GM21515 (cell line): ENCODE measurements at regions not wholly inside any gene's neighbourhood (a gene's known extent, or its start where the extent isn't known, plus 50 kb on each side); places are given as distances from the start of the nearest gene placed in this dataset.
"Not testable (repeated sequence)": the region's sequence is repeated elsewhere in the genome, so short reads cannot be mapped to it uniquely, and the experiment has no call there.

Experiments
- ATAC-seq: cut with Tn5 transposase; IDR thresholded peaks from one replicate; pipeline ENCODE4 v1.9.1; 2021; ENCODE audit not compliant: unreplicated experiment

- no peak for ATAC-seq
Measured at GRCh38 chr13:87166348-87166747, 504.8 kb upstream of the SLITRK5 start.

DNA sequence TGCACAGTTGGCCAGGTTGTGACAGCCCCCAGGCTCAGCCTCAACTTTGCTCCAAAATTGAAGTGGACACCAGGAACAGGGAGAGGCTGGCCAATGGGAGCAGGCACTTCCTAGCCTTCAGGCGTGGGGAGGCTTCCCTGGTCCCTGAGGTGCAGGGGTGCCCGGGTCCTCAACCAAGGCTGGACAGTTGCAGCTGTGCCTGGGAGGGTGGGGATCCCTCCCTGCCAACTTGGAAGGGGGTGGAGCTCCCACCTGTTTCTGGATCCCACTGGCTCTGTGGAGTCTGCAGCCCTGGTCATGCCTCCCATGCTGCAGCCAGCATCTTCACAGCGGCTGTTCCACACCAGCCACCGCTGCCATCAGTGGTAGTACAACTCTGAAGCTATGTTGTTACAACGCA lies 502.8 kb upstream of the SLITRK5 start:
- ATAC-seq = no peak

GRCh38 chr13:87169337-87169736 lies 501.8 kb upstream of the SLITRK5 start:
- no peak for ATAC-seq

DNA sequence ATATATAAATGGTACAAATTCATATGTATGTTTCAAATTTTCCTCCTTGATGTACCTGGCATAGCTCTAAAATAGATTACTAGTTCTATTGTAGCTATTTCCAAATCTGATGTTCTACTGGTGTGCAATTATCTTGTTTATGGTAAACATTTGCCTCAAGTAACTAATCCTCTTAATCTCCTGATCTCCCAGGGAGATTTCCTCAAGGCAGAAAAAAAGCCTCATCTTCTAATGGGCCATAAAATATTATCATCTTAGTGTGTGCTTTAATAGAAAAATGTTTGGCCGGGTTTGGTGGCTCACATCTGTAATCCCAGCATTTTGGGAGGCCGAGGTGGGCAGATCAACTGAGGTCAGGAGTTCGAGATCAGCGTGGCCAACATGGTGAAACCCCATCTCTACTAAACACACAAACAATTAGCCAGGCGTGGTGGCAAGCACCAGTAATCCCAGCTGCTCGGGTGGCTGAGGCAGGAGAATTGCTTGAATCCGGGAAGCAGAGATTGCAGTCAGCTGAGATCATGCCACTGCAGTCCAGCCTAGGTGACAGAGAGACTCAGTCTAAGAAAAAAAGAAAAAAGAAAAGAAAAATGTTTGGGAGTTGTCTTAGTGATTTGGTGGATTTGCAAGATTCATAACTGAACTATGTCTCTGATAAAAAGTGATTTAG lies 498.9 kb upstream of the SLITRK5 start:
- ATAC-seq = no peak

GRCh38 chr13:87185138-87185537 lies 486.0 kb upstream of the SLITRK5 start:
- not testable (repeated sequence) for ATAC-seq

- not testable (repeated sequence) for ATAC-seq
Measured at GRCh38 chr13:87186647-87187046, 484.5 kb upstream of the SLITRK5 start.

- ATAC-seq = not testable (repeated sequence)
Measured at GRCh38 chr13:87191485-87191884, 479.7 kb upstream of the SLITRK5 start.

DNA sequence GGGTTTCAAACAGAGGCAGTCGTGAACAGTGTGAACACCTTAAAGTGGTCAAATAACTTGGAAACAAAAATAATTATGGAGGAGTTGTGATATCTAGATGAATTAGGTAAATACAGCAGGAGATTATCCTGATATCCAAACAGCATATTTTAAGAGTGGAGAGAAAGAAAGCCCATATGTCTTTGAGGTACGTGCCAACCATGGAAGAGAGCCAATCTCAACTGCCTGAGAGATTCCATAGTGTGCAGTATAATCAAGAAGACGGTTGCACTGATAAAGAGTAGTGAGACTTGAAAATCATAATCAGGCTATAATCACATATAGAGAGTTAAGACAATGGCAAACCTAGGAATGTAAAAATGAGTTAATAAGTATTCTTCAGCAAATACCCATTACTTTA lies 472.8 kb upstream of the SLITRK5 start:
- no peak for ATAC-seq

DNA sequence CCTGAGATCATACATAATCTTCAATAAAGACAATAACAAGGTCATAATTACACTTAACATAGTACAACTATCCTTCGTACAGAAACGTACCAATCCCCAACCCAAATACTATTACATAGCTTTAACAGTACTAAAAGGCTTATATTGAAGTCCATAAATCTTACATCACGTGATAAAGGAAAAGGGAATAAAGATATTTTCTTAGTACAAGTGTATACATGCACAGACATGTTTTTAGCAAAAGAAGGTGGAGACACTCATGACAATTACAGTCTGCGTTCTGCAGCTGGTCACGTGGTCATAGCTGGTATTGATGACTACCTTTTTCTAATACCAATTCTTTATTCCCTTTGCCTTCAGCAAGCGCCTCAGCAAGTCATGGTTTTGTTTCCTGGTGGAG lies 464.5 kb upstream of the SLITRK5 start:
- ATAC-seq = no peak

GRCh38 chr13:87207280-87208003 lies 463.7 kb upstream of the SLITRK5 start:
- no peak for ATAC-seq

DNA sequence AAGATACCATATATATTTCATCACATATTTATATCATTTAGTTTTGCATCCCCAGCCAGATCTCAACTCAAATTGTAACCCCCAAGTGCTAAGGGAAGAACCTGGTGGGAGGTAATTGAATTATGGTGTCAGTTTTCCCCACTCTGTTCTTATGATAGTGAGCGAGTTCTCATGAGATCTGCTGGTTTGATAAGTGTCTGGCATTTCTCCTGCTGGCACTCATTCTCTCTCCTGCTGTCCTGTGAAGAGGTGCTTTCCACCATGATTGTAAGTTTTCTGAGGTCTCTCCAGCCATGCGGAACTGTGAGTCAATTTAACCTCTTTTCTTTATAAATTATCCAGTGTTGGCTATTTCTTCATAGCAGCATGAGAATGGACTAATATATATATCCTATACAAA lies 462.5 kb upstream of the SLITRK5 start:
- ATAC-seq = no peak

- no peak for ATAC-seq
Measured at GRCh38 chr13:87234981-87235380, 436.2 kb upstream of the SLITRK5 start.

GRCh38 chr13:87235621-87236020 lies 435.6 kb upstream of the SLITRK5 start:
- no peak for ATAC-seq

DNA sequence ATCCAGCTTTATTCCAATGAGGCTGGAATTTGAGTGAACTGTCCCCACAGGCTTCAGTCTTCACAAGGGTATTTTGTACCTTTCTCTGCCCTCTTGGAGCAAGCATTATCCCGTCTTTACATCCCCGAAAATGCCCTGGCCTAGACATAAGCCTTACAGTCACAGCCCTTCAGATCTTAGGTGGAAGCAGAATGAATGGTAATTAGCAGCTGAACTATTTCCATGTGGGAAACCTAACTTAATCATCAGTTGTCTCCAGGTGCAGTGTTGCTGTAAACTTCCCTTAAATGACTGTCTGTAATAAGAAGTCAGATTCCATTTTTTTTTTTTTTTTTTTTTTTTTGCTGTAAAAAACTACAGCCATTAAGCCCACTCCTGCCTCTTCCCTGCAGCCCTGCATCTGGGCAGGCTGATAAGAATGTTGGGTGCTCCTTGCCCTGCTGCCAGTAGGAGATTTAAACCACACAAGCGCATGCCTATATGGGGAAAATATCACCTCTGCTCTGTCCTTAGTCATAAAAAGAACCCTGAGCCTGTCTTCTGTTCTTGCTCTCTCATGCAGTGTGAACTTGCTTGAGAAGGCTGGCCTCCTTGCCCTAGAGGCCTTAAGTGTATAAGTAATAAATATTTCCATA lies 426.8 kb upstream of the SLITRK5 start:
- no peak for ATAC-seq

GRCh38 chr13:87249847-87250246 lies 421.3 kb upstream of the SLITRK5 start:
- ATAC-seq = not testable (repeated sequence)

DNA sequence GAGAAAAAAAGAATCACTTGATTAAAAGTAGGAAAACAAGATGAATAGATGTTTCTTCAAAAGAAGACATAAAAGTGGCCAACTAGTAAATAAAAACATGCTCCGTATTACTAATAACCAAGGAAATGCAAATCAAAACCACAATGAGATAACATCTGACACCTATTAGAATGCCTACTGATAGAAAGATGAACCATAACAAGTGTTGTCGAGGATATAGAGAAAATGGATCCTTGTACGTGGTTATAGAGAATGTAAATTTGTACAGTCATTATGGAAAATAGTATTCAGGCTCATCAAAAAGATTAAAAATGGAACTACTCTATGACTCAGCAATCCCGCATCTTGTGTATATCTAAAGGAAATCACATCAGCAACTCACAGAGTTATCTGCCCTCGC lies 415.8 kb upstream of the SLITRK5 start:
- no peak for ATAC-seq

- no peak for ATAC-seq
Measured at GRCh38 chr13:87259479-87260083, 411.6 kb upstream of the SLITRK5 start.

DNA sequence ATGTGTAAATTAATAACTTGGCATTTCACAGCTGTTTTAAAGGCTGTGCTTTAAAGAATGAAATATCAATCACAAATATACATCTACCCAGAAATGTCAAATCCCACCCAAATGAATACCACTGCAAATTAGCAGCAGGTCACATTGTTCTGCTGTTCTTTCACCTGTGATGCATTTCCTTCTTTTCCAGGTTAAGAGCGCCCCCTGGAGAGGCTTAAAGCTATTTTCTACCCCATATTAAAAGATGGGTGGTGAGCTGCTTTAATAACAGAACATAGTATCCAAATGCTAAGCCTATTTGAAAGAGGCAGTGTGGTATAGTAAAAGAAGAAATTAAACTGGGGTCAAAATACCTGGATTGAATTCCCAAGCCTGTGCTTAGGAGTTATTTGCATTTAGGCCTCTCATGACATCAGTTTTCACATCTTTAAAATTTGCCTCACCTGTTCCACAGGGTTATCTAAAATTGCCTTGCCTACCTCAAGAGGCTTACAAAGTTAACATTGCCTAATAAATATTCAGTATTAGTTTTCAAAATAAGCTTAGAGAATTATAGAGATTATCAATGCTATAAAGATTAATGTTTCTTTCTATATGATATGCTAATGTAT lies 396.9 kb upstream of the SLITRK5 start:
- no peak for ATAC-seq

GRCh38 chr13:87280139-87280538 lies 391.0 kb upstream of the SLITRK5 start:
- no peak for ATAC-seq

- no peak for ATAC-seq
Measured at GRCh38 chr13:87287721-87288120, 383.4 kb upstream of the SLITRK5 start.

GRCh38 chr13:87295636-87296035 lies 375.5 kb upstream of the SLITRK5 start:
- ATAC-seq = no peak
